GM12865 (cell line): ENCODE measurements at regions not wholly inside any gene's neighbourhood (a gene's known extent, or its start where the extent isn't known, plus 50 kb on each side); places are given as distances from the start of the nearest gene placed in this dataset.
"Not testable (repeated sequence)": the region's sequence is repeated elsewhere in the genome, so short reads cannot be mapped to it uniquely, and the experiment has no call there.

ENCODE experiments used
- DNase-seq: peaks from one replicate; pipeline ENCODE4 v3.0.0; 2010; ENCODE audit warnings: low read depth
- H3K4me3 ChIP-seq: 2 replicates; pipeline ENCODE4 v1.5.1; 2011; ENCODE audit warnings: mild to moderate bottlenecking, low read depth, low read length, control low read depth
- CTCF ChIP-seq: IDR thresholded peaks from 2 replicates; pipeline ENCODE4 v1.5.1; 2011; ENCODE audit warnings: low read length, control low read depth, low read depth, inconsistent platforms; ENCODE audit not compliant: insufficient read depth; ENCODE audit errors: missing control alignments

DNA sequence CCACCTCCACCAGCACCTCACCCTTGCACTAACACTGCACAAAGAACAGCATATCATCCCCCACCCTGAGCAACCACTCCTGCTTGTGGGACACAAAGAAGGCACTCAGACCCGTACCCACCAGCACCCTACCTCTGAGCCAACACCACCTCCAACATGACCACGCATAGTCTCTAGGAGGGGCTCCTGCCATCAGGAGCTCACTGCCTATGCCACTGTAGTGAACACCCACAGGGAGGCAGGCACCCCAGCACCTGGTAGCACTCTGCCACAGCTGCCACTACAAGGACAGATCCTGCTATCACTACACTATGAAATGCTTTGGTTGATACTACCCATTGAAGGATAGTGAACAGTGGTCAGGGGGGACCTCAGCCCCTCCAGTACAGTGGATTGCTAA is 395.6 kb upstream of the GRAMD2B start:
- no peak overlapping the region for H3K4me3 ChIP-seq
- DNase-seq, result no peak
- TF ChIP-seq CTCF, result no peak

GRCh38 chr5:126028336-126028735 is 394.9 kb upstream of the GRAMD2B start:
- no peak for TF ChIP-seq CTCF
- no peak for DNase-seq

GRCh38 chr5:126029282-126029681 is 393.9 kb upstream of the GRAMD2B start:
- not testable (repeated sequence) for DNase-seq, H3K4me3 ChIP-seq

More at GRCh38 chr5:126028336-126028735, 394.9 kb upstream of the GRAMD2B start:
- no peak overlapping the region for H3K4me3 ChIP-seq

DNA sequence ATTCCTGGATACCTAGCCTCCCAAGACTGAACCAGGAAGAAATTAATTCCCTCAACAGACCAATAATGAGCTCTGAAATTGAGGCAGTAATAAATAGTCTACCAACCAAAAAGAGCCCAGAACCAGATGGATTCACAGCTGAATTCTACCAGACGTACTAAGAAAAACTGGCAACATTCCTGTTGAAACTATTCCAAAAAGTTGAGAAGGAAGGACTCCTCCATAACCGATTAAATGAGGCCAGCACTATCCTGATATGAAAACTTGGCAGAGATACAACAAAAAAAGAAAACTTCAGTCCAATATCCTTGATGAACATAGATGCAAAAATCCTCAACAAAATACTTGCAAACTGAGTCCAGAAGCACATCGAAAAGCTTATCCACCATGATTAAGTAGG is 392.5 kb upstream of the GRAMD2B start:
- H3K4me3 ChIP-seq, result no peak overlapping the region
- TF ChIP-seq CTCF, result no peak
- no peak for DNase-seq

DNA sequence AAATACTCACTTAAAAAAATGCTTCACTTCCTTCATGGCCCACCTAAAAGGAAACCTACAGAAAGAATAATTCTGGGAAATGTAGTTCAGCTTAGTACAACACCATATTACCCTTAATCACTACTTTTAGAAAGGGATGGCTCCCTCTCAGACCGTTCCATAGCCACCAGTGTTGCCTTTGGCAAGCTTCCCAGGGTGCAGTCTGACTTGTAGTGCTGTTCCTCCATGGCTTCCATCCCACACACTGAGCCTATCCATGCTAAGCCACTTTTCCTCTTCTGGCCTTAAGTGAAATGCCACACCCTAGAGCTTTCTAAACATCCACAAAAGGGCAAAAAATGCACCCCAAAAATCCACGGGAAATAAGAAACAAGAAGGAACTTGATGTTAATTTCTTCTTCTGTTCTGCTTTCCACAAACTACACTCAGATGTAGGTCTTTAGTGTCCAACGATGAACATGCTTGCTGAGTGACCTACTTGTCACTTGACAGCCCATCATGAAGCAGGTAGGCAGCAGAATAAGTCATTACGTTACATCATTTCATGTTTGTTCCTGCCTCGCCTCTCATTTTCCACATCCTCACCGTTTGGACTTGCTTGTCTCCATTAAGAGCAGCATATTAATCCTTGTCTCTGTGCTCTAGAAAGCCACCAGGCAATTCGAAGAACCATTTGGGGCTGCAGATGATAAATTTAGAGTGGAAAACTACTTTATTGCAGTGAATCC is 391.1 kb upstream of the GRAMD2B start:
- TF ChIP-seq CTCF, result no peak
- DNase-seq, result no peak

DNA sequence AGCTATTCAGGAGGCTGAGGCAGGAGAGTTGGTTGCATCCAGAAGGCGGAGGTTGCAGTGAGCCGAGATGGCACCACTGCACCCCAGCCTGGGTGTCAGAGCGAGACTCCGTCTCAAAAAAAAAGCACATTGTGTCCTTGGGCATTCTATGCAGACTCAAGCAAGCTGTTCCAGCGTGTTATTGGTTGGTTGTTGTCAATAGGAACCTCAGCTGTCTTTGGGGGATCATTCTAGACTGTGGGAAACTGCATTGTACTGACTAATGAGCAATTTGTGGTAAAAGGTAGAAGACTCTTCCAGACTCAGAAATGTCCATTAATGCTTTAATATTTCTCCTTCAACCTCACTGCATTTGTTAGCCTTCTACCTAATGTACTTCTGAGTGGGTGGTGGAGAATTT is 379.5 kb upstream of the GRAMD2B start:
- TF ChIP-seq CTCF, result no peak
- no peak for DNase-seq
- no peak overlapping the region for H3K4me3 ChIP-seq

More for the DNA sequence above, 391.1 kb upstream of the GRAMD2B start:
- H3K4me3 ChIP-seq, result no peak overlapping the region

DNA sequence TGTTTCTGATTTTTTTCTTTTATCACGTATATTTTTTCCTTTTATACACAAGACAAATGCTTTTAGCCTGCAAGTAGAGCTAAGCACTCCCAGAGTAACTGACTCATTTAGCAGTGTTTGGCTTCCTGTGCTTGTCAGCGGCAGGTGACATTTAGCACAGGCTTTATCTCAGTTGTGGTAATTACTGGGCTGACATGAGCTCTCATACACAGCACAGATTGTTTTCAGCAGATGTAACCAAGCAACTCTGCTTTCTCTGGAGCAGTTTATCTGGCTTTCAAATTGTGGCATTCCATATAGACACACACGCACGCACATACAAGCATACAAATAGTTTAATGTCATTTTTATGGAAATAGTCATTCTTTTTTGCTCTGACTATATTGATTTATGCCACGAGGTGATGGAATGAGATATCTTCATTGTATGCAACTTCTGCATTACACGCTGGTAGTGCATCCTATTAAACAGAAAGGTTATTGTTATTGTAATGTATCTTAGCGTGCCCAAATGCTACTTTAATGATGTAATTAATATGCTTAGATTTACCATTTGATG is 379.0 kb upstream of the GRAMD2B start:
- DNase-seq, result no peak
- no peak overlapping the region for H3K4me3 ChIP-seq
- no peak for TF ChIP-seq CTCF
